ENCODE measurements at regions not wholly inside any gene's neighbourhood (a gene's known extent, or its start where the extent isn't known, plus 50 kb on each side); places are given as distances from the start of the nearest gene placed in this dataset.

DNA sequence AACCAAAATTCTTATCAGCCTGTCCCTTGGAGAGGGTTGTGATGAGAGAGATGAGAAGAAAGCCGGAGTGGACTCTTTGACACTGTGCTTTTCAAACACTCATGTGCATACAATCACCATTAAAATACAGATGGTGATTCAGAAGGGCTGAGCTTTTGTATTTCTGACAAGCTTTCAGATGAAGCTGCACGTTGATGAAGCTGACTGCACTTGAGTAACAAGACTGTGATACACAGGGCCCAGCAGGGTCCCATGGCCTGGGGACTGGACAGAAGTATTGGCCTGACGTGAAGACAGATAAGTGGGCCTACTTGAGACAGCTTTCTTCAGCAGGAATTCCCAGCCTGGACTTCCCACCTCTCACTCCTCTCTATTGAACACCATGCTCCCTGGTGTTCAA, 258.2 kb downstream of the CHRM3 start:
- H3K4me3 ChIP-seq: no peak overlapping the region
- H3K27me3 ChIP-seq: no peaks in the 10 kb centered on the region
- no peaks in the 10 kb centered on the region for H3K4me1 ChIP-seq (ENCODE audit: insufficient read depth)
- H3K27ac ChIP-seq: no peak overlapping the region
- no peaks in the 10 kb centered on the region for H3K9me3 ChIP-seq
- DNase-seq: no peak
- TF ChIP-seq, protein P1, sequence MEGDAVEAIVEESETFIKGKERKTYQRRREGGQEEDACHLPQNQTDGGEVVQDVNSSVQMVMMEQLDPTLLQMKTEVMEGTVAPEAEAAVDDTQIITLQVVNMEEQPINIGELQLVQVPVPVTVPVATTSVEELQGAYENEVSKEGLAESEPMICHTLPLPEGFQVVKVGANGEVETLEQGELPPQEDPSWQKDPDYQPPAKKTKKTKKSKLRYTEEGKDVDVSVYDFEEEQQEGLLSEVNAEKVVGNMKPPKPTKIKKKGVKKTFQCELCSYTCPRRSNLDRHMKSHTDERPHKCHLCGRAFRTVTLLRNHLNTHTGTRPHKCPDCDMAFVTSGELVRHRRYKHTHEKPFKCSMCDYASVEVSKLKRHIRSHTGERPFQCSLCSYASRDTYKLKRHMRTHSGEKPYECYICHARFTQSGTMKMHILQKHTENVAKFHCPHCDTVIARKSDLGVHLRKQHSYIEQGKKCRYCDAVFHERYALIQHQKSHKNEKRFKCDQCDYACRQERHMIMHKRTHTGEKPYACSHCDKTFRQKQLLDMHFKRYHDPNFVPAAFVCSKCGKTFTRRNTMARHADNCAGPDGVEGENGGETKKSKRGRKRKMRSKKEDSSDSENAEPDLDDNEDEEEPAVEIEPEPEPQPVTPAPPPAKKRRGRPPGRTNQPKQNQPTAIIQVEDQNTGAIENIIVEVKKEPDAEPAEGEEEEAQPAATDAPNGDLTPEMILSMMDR (IDR thresholded peaks at IDR 0.05): no peak
- TF ChIP-seq EP300 (IDR thresholded peaks at IDR 0.05): no peak
- no peak for TF ChIP-seq POLR2A (IDR thresholded peaks at IDR 0.05)
- no peaks in the 10 kb centered on the region for H3K36me3 ChIP-seq
- intact Hi-C loops (cut with DNase I): no loop called here
- WGBS, 3 donors: 93 to 95% (median 95%) methylated on average over 3 of the region's 3 CpGs

DNA sequence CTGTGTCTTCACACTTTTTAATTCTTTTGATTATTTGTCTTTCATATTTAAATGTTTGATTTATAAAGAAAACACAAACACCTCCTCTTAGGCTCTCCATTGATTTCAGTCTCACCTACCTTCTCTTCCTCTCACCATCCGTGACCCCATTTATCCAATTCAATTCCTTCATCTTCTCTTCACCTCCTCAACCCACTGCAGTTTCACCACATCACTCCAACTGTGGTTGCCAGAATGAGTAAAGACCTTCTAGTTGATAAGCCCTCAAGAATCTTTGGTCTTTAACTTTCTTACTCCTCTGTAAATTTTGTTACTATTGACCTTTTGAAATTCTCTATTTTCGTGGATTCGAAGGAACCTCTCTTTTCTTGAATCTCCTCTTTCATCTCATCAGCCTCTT, 260.7 kb downstream of the CHRM3 start:
- no peaks in the 10 kb centered on the region for H3K27me3 ChIP-seq
- no peaks in the 10 kb centered on the region for H3K9me3 ChIP-seq
- 92 to 99% (median 96%) methylated on average over 3 of the region's 3 CpGs for WGBS, 3 donors
- H3K36me3 ChIP-seq: no peaks in the 10 kb centered on the region
- intact Hi-C loops (cut with DNase I): no loop called here
- peaks cover under 1% of the 10 kb centered on the region for H3K4me1 ChIP-seq (ENCODE audit: insufficient read depth)
- H3K4me3 ChIP-seq: no peak overlapping the region
- H3K27ac ChIP-seq: no peak overlapping the region
- TF ChIP-seq POLR2A (IDR thresholded peaks at IDR 0.05) (no peak), EP300 (IDR thresholded peaks at IDR 0.05) (no peak)
- TF ChIP-seq, protein P1 (IDR thresholded peaks at IDR 0.05): no peak
- no peak for DNase-seq

DNA sequence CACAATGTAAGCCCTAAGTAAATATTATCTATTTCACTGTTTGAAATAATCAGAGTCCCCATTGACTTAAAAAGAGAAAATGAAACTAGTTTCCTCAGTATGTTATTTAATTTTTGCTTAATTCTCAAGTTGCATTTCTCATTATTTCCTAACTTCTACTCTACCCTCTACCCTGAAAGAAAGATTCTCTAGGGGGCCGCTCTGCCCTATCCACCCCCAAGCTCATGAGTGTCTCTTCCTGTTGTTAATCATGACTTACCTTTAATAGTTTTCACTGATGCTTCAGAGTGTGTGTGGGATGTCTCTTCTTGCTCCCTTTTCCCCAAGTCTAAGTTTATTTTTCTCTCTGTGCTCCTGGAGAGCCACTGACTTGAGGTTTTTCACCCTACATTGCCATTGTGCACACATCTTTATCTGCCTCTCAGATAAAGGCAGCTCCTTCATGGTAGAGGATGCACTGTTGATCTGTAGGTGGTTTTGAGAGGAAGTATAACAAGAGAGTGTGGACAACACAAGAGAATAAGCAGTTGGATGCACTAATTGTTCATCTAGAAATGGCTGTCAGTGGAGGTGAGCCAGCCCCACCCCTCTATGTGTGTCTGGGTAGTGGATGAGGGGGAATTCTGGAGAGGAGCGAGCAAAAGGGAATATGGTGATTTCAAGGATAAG, 261.7 kb downstream of the CHRM3 start:
- Histone ChIP-seq H3K36me3 (no peaks in the 10 kb centered on the region), H3K27ac (no peak overlapping the region), H3K27me3 (no peaks in the 10 kb centered on the region), H3K4me3 (no peak overlapping the region), H3K9me3 (no peaks in the 10 kb centered on the region), H3K4me1 (ENCODE audit: insufficient read depth) (peaks cover 1% of the 10 kb centered on the region)
- intact Hi-C loops (cut with DNase I): no loop called here
- no peak for TF ChIP-seq EP300 (IDR thresholded peaks at IDR 0.05)
- TF ChIP-seq POLR2A (IDR thresholded peaks at IDR 0.05): no peak
- TF ChIP-seq, protein P1 (IDR thresholded peaks at IDR 0.05): no peak
- DNase-seq: no peak
- 87 to 93% (median 90%) methylated on average over 2 of the region's 2 CpGs for WGBS, 3 donors

DNA sequence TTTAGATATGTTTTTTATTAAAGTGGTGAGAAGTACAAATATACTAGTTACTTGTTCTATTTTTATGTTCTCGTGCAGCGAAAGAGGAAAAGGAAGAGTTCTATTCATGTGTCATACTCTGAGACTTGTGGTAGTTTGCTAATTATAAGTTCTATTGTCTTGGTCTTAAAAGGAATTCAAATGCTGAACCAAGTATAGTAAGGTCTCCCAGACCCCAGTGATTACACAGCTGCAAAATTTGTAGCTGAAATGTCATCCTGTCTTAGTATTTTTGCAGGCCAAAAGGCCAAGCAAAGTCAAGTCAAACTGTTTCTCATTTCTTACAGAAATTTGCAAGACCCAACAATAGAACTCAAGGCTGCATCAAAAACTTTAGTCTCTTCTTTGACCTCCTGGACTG, 268.7 kb downstream of the CHRM3 start:
- no peak for DNase-seq
- TF ChIP-seq, protein P1 (IDR thresholded peaks at IDR 0.05): no peak
- TF ChIP-seq POLR2A (IDR thresholded peaks at IDR 0.05): no peak
- TF ChIP-seq EP300 (IDR thresholded peaks at IDR 0.05): no peak
- H3K27ac ChIP-seq: no peak overlapping the region
- no peak overlapping the region for H3K4me3 ChIP-seq
- 42 to 51% (median 50%) methylated on average over 2 of the region's 2 CpGs for WGBS, 3 donors
- H3K36me3 ChIP-seq: no peaks in the 10 kb centered on the region
- no peaks in the 10 kb centered on the region for H3K9me3 ChIP-seq
- H3K27me3 ChIP-seq: no peaks in the 10 kb centered on the region
- H3K4me1 ChIP-seq (ENCODE audit: insufficient read depth): peaks cover 3% of the 10 kb centered on the region
- intact Hi-C loops (cut with DNase I): no loop called here

Measured in ovary (tissue), 7 donors.